Neural cell (in vitro differentiated cells): ENCODE measurements at regions not wholly inside any gene's neighbourhood (a gene's known extent, or its start where the extent isn't known, plus 50 kb on each side); places are given as distances from the start of the nearest gene placed in this dataset.

Source experiments
- CTCF ChIP-seq: fragments of 450-650 bp; IDR thresholded peaks from 2 replicates; pipeline ENCODE4 v1.5.1; 2014; ENCODE audit warnings: antibody characterized with exemption, mild to moderate bottlenecking, moderate library complexity; ENCODE audit not compliant: poor library complexity, severe bottlenecking
- EP300 ChIP-seq: fragments of 450-650 bp; conservative IDR thresholded peaks from 2 replicates; pipeline ENCODE4 v1.6.1; 2014; ENCODE audit warnings: antibody characterized with exemption, mild to moderate bottlenecking, moderate library complexity; ENCODE audit not compliant: poor library complexity, severe bottlenecking
- EZH2 ChIP-seq: fragments of 200-600, 300-800 bp; shearing (Covaris generic), sonication (generic); IDR thresholded peaks from 2 replicates; pipeline ENCODE4 v1.6.1; 2014; ENCODE audit warnings: antibody characterized with exemption, low read length, borderline replicate concordance, mild to moderate bottlenecking; ENCODE audit not compliant: insufficient read depth, poor library complexity, severe bottlenecking
- POLR2AphosphoS5 ChIP-seq: IDR thresholded peaks from 2 replicates; pipeline ENCODE4 v1.6.1; 2012
- SMC3 ChIP-seq: fragments of 450-650 bp; conservative IDR thresholded peaks from 2 replicates; pipeline ENCODE4 v1.6.1; 2014; ENCODE audit warnings: antibody characterized with exemption, mild to moderate bottlenecking, moderate library complexity; ENCODE audit not compliant: poor library complexity
- TAF1 ChIP-seq: IDR thresholded peaks from 2 replicates; pipeline ENCODE4 v1.6.1; 2012; ENCODE audit warnings: low read depth
- TF ChIP-seq, protein P1 (sequence below): IDR thresholded peaks from 2 replicates; pipeline ENCODE4 v1.6.1; 2012; ENCODE audit warnings: borderline replicate concordance

GRCh38 chr15:31934821-31935220 lies 95.5 kb upstream of the CHRNA7 start:
- TF ChIP-seq CTCF (no peak), EZH2 (no peak), EP300 (no peak), POLR2AphosphoS5 (no peak), SMC3 (no peak), TAF1 (no peak)
- TF ChIP-seq, protein P1, sequence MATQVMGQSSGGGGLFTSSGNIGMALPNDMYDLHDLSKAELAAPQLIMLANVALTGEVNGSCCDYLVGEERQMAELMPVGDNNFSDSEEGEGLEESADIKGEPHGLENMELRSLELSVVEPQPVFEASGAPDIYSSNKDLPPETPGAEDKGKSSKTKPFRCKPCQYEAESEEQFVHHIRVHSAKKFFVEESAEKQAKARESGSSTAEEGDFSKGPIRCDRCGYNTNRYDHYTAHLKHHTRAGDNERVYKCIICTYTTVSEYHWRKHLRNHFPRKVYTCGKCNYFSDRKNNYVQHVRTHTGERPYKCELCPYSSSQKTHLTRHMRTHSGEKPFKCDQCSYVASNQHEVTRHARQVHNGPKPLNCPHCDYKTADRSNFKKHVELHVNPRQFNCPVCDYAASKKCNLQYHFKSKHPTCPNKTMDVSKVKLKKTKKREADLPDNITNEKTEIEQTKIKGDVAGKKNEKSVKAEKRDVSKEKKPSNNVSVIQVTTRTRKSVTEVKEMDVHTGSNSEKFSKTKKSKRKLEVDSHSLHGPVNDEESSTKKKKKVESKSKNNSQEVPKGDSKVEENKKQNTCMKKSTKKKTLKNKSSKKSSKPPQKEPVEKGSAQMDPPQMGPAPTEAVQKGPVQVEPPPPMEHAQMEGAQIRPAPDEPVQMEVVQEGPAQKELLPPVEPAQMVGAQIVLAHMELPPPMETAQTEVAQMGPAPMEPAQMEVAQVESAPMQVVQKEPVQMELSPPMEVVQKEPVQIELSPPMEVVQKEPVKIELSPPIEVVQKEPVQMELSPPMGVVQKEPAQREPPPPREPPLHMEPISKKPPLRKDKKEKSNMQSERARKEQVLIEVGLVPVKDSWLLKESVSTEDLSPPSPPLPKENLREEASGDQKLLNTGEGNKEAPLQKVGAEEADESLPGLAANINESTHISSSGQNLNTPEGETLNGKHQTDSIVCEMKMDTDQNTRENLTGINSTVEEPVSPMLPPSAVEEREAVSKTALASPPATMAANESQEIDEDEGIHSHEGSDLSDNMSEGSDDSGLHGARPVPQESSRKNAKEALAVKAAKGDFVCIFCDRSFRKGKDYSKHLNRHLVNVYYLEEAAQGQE: no peak
